ENCODE measurements at regions not wholly inside any gene's neighbourhood (a gene's known extent, or its start where the extent isn't known, plus 50 kb on each side); places are given as distances from the start of the nearest gene placed in this dataset.

DNA sequence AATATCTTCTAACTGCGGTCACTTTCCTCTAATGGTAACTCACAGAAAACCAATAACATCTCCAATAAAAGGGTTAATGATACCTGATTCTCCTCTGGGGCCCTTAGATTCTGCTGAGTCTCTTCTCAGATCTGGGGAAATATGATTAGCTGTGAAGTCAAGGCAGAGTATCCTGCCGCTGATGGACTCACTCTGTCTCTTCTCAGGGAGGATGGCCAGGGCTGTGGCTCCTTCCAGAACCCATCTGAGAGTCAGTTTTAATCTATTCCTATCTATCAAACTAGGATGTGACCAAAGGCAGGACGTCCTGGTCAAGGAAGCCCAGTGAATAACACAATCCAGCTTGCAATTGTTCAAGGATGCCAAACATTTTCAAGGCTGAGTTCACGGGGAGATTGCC lies 109.8 kb downstream of the SLC10A2 start:
- H3K4me3 ChIP-seq (ENCODE audit: low read depth, low read length): no peak overlapping the region
- POLR2A ChIA-PET: no interaction called here
- no peak overlapping the region for H3K27ac ChIP-seq (ENCODE audit: extremely low read depth, low read depth, low read length)
- H3K36me3 ChIP-seq (ENCODE audit: control insufficient read depth in 2 of 2, insufficient read depth in 1 of 2, low read length in 2 of 2): no peaks in the 10 kb centered on the region
- H3K9me3 ChIP-seq (ENCODE audit: control insufficient read depth, insufficient read depth, low read depth, low read length): no peaks in the 10 kb centered on the region
- H3K4me1 ChIP-seq (ENCODE audit: control insufficient read depth, insufficient read depth, low read length): no peaks in the 10 kb centered on the region
- TF ChIP-seq, protein P1, sequence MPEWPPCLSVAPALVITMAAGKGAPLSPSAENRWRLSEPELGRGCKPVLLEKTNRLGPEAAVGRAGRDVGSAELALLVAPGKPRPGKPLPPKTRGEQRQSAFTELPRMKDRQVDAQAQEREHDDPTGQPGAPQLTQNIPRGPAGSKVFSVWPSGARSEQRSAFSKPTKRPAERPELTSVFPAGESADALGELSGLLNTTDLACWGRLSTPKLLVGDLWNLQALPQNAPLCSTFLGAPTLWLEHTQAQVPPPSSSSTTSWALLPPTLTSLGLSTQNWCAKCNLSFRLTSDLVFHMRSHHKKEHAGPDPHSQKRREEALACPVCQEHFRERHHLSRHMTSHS (tag by site-specific recombination; IDR thresholded peaks at IDR 0.05): no peak
- TF ChIP-seq KLF8 (tag by site-specific recombination; IDR thresholded peaks at IDR 0.05) (no peak), TRIM28 (IDR thresholded peaks at IDR 0.05; ENCODE audit: borderline replicate concordance, low read length) (no peak), ZNF548 (tag by site-specific recombination; IDR thresholded peaks at IDR 0.05) (no peak), HOXC10 (CRISPR knock-in tag; IDR thresholded peaks at IDR 0.05) (no peak), GLI2 (tag by site-specific recombination; IDR thresholded peaks at IDR 0.05; ENCODE audit: borderline replicate concordance, low read depth) (no peak), ZNF354C (tag by site-specific recombination; IDR thresholded peaks at IDR 0.05; ENCODE audit: borderline replicate concordance, low read depth) (no peak), ZNF274 (IDR thresholded peaks at IDR 0.05; ENCODE audit: low read length) (no peak), ZNF274 (tag by site-specific recombination; IDR thresholded peaks at IDR 0.05; ENCODE audit: borderline replicate concordance) (no peak), BCL11A (tag by site-specific recombination; IDR thresholded peaks at IDR 0.05; ENCODE audit: low read depth) (no peak)
- TF ChIP-seq, protein P2, sequence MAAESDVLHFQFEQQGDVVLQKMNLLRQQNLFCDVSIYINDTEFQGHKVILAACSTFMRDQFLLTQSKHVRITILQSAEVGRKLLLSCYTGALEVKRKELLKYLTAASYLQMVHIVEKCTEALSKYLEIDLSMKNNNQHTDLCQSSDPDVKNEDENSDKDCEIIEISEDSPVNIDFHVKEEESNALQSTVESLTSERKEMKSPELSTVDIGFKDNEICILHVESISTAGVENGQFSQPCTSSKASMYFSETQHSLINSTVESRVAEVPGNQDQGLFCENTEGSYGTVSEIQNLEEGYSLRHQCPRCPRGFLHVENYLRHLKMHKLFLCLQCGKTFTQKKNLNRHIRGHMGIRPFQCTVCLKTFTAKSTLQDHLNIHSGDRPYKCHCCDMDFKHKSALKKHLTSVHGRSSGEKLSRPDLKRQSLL (tag by site-specific recombination; IDR thresholded peaks at IDR 0.05): no peak
- TF ChIP-seq, protein P3, sequence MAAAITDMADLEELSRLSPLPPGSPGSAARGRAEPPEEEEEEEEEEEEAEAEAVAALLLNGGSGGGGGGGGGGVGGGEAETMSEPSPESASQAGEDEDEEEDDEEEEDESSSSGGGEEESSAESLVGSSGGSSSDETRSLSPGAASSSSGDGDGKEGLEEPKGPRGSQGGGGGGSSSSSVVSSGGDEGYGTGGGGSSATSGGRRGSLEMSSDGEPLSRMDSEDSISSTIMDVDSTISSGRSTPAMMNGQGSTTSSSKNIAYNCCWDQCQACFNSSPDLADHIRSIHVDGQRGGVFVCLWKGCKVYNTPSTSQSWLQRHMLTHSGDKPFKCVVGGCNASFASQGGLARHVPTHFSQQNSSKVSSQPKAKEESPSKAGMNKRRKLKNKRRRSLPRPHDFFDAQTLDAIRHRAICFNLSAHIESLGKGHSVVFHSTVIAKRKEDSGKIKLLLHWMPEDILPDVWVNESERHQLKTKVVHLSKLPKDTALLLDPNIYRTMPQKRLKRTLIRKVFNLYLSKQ (tag by site-specific recombination; IDR thresholded peaks at IDR 0.05; ENCODE audit: borderline replicate concordance): no peak
- TF ChIP-seq, protein P4, sequence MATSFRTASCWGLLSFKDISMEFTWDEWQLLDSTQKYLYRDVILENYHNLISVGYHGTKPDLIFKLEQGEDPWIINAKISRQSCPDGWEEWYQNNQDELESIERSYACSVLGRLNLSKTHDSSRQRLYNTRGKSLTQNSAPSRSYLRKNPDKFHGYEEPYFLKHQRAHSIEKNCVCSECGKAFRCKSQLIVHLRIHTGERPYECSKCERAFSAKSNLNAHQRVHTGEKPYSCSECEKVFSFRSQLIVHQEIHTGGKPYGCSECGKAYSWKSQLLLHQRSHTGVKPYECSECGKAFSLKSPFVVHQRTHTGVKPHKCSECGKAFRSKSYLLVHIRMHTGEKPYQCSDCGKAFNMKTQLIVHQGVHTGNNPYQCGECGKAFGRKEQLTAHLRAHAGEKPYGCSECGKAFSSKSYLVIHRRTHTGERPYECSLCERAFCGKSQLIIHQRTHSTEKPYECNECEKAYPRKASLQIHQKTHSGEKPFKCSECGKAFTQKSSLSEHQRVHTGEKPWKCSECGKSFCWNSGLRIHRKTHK (tag by site-specific recombination; IDR thresholded peaks at IDR 0.05): no peak
- CTCF ChIA-PET: no interaction called here

DNA sequence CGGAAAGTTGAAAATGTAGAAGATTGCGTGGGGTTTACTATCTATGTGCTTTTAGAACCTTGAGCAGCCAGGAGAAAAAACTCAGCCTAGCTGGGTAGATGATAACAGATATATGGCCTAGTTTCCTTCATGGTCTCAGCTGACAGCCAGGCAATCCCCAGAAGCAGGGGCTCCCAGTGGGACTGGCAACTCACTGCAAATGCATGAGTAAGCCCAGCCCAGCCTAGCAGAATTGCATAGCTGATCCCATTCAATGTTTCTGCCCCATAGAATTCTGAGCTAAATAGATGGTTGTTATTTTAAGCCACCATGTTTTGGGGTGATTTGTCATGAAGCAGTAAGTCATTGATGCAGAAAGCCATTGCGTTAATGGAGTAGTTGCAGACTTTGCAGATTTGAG lies 108.5 kb downstream of the ERCC5 start:
- no peak overlapping the region for H3K27ac ChIP-seq (ENCODE audit: extremely low read depth, low read depth, low read length)
- no peaks in the 10 kb centered on the region for H3K4me1 ChIP-seq (ENCODE audit: control insufficient read depth, insufficient read depth, low read length)
- no peaks in the 10 kb centered on the region for H3K36me3 ChIP-seq (ENCODE audit: control insufficient read depth in 2 of 2, insufficient read depth in 1 of 2, low read length in 2 of 2)
- CTCF ChIA-PET: no interaction called here
- no peak overlapping the region for H3K4me3 ChIP-seq (ENCODE audit: low read depth, low read length)
- TF ChIP-seq ZNF10 (tag by site-specific recombination; IDR thresholded peaks at IDR 0.05) (no peak), ZNF623 (tag by site-specific recombination; IDR thresholded peaks at IDR 0.05) (no peak), ZNF169 (tag by site-specific recombination; IDR thresholded peaks at IDR 0.05) (no peak), ZNF155 (tag by site-specific recombination; IDR thresholded peaks at IDR 0.05) (no peak), ZNF221 (tag by site-specific recombination; IDR thresholded peaks at IDR 0.05; ENCODE audit: borderline replicate concordance) (no peak), ZNF292 (tag by site-specific recombination; IDR thresholded peaks at IDR 0.05; ENCODE audit: borderline replicate concordance, low read depth) (no peak), YY2 (tag by site-specific recombination; IDR thresholded peaks at IDR 0.05) (no peak), ZNF843 (tag by site-specific recombination; IDR thresholded peaks at IDR 0.05) (no peak), KLF7 (tag by site-specific recombination; IDR thresholded peaks at IDR 0.05; ENCODE audit: borderline replicate concordance) (no peak), YY1 (tag by site-specific recombination; IDR thresholded peaks at IDR 0.05) (no peak), ZFHX2 (tag by site-specific recombination; conservative IDR thresholded peaks at IDR 0.05) (no peak), ZNF621 (tag by site-specific recombination; IDR thresholded peaks at IDR 0.05) (no peak), ZNF514 (tag by site-specific recombination; IDR thresholded peaks at IDR 0.05) (no peak), ZBTB7A (tag by site-specific recombination; IDR thresholded peaks at IDR 0.05; ENCODE audit: low read depth) (no peak), ZFP3 (tag by site-specific recombination; IDR thresholded peaks at IDR 0.05; ENCODE audit: low read depth) (no peak), ZNF223 (tag by site-specific recombination; IDR thresholded peaks at IDR 0.05) (no peak)
- TF ChIP-seq, protein P3 (tag by site-specific recombination; IDR thresholded peaks at IDR 0.05; ENCODE audit: borderline replicate concordance): no peak
- TF ChIP-seq, protein P1 (tag by site-specific recombination; IDR thresholded peaks at IDR 0.05): no peak
- no peaks in the 10 kb centered on the region for H3K9me3 ChIP-seq (ENCODE audit: control insufficient read depth, insufficient read depth, low read depth, low read length)
- POLR2A ChIA-PET: no interaction called here

All from HEK293 (cell line).